Esophagus squamous epithelium (tissue), 4 donors: ENCODE measurements at regions not wholly inside any gene's neighbourhood (a gene's known extent, or its start where the extent isn't known, plus 50 kb on each side); places are given as distances from the start of the nearest gene placed in this dataset.

ENCODE experiments used
- CTCF ChIP-seq, 6 experiments: fragments of 450-650 bp in 4 of 6; fragments of 200-600 bp in 2 of 6; sonication (generic) in 2 of 6; IDR thresholded peaks; one replicate each; pipeline ENCODE4 v1.5.1; 2016 to 2019; ENCODE audit warnings: antibody characterized with exemption in 6 of 6, mild to moderate bottlenecking in 4 of 6, moderate library complexity in 4 of 6
- POLR2A ChIP-seq, 4 donors: fragments of 450-650 bp; IDR thresholded peaks; one replicate each; pipeline ENCODE4 v1.6.1; 2017; ENCODE audit warnings: antibody characterized with exemption in 4 of 4, mild to moderate bottlenecking in 4 of 4, moderate library complexity in 3 of 4

GRCh38 chr17:79176792-79177601 lies 102.4 kb downstream of the ENGASE start:
- no peak for TF ChIP-seq POLR2A (IDR thresholded peaks at IDR 0.05)
- no peak for TF ChIP-seq CTCF (IDR thresholded peaks at IDR 0.05)
